AG10803 (cell line): ENCODE measurements at regions not wholly inside any gene's neighbourhood (a gene's known extent, or its start where the extent isn't known, plus 50 kb on each side); places are given as distances from the start of the nearest gene placed in this dataset.
A peak's percentile ranks its signal among the peaks of the same experiment; 100 is the strongest.

Experiments
- DNase-seq: peaks from one replicate; pipeline ENCODE4 v3.0.0; 2010; ENCODE audit warnings: low read depth
- H3K4me3 ChIP-seq: 2 replicates; pipeline ENCODE4 v1.5.1; 2011; ENCODE audit warnings: mild to moderate bottlenecking, low read length, control low read depth
- CTCF ChIP-seq: conservative IDR thresholded peaks from 2 replicates; pipeline ENCODE4 v1.5.1; 2011; ENCODE audit warnings: mild to moderate bottlenecking, low read length, control low read depth, inconsistent platforms

GRCh38 chr6:159505140-159505922 is 187.7 kb downstream of the SOD2 start:
- H3K4me3 ChIP-seq = no peak overlapping the region
- TF ChIP-seq CTCF = no peak
- no peak for DNase-seq

GRCh38 chr6:159501558-159501957 is 191.5 kb downstream of the SOD2 start:
- no peak for TF ChIP-seq CTCF
- no peak for DNase-seq

GRCh38 chr6:159499034-159499433 is 194.0 kb downstream of the SOD2 start:
- no peak for DNase-seq
- H3K4me3 ChIP-seq = no peak overlapping the region
- TF ChIP-seq CTCF = no peak

More at GRCh38 chr6:159501558-159501957, 191.5 kb downstream of the SOD2 start:
- no peak overlapping the region for H3K4me3 ChIP-seq

- no peak for DNase-seq
Measured at GRCh38 chr6:159494586-159494972, 198.5 kb downstream of the SOD2 start.

GRCh38 chr6:159493898-159494585 is 199.0 kb downstream of the SOD2 start:
- no peak for TF ChIP-seq CTCF
- peak; percentile 15 for DNase-seq
- H3K4me3 ChIP-seq = no peak overlapping the region

More at GRCh38 chr6:159494586-159494972, 198.5 kb downstream of the SOD2 start:
- no peak for TF ChIP-seq CTCF
- no peak overlapping the region for H3K4me3 ChIP-seq

- H3K4me3 ChIP-seq = no peak overlapping the region
- DNase-seq = no peak
- no peak for TF ChIP-seq CTCF
Measured at GRCh38 chr6:159493231-159493897, 199.7 kb downstream of the SOD2 start.
